ENCODE measurements at regions not wholly inside any gene's neighbourhood (a gene's known extent, or its start where the extent isn't known, plus 50 kb on each side); places are given as distances from the start of the nearest gene placed in this dataset.

GRCh38 chr20:24837781-24838450 is 111.2 kb upstream of the CST7 start (continued):
- TF ChIP-seq ZNF280A (IDR thresholded peaks at IDR 0.05; ENCODE audit: low read depth, partially characterized antibody), result no peak
- TF ChIP-seq KAT7 (CRISPR knock-in tag; IDR thresholded peaks at IDR 0.05; ENCODE audit: borderline replicate concordance), result no peak
- no peak for TF ChIP-seq XRCC4 (IDR thresholded peaks at IDR 0.05; ENCODE audit: extremely low read depth, insufficient read depth, insufficient read length)

- BruUV-seq (replicated peaks), result no TSS peak
- Histone ChIP-seq H3K27me3 (ENCODE audit: control insufficient read depth in 2 of 2, insufficient read depth in 2 of 2, low read length in 2 of 2) (no peaks in the 10 kb centered on the region; a peak in 1 of 5 replicates), H3K27ac (ENCODE audit: extremely low read depth, low read depth, low read length) (no peak overlapping the region), H3K9me1 (ENCODE audit: control insufficient read depth, insufficient read depth, low read length) (no peaks in the 10 kb centered on the region), H2AFZ (ENCODE audit: low read depth, low read length) (no peak overlapping the region), H3K4me2 (ENCODE audit: insufficient read depth, low read length) (no peak overlapping the region), H3K9ac (ENCODE audit: insufficient read depth in 1 of 2, low read depth in 2 of 2, low read length in 2 of 2) (no peak overlapping the region), H4K20me1 (replicated peaks; ENCODE audit: control insufficient read depth, insufficient read depth, low read length) (no peaks in the 10 kb centered on the region), H3K4me3 (no peak overlapping the region), H3K9me3 (replicated peaks; ENCODE audit: control insufficient read depth, insufficient read depth, low read depth, low read length) (no peaks in the 10 kb centered on the region), H3K4me1 (replicated peaks in 1 of 2; ENCODE audit: control insufficient read depth in 2 of 2, insufficient read depth in 2 of 2, low read length in 2 of 2) (no peaks in the 10 kb centered on the region), H3K36me3 (ENCODE audit: control insufficient read depth, insufficient read depth, low read length) (no peaks in the 10 kb centered on the region), H3K79me2 (ENCODE audit: control insufficient read depth, insufficient read depth, low read length) (no peaks in the 10 kb centered on the region)
- ChIA-PET CTCF (ENCODE audit: low intra/inter-chr PET ratio) (no interaction called here), POLR2A (no interaction called here)
- no peak for FAIRE-seq
- TF ChIP-seq MAFG (tag; conservative IDR thresholded peaks at IDR 0.05), result no peak
- TF ChIP-seq ZKSCAN3 (CRISPR knock-in tag; IDR thresholded peaks at IDR 0.05), result no peak
- no peak for TF ChIP-seq ZNF24 (IDR thresholded peaks at IDR 0.05)
- no peak for TF ChIP-seq PCBP1 (IDR thresholded peaks at IDR 0.05; ENCODE audit: low read depth, low read length, poor library complexity, severe bottlenecking)
- no peak for TF ChIP-seq ZNF354B (CRISPR knock-in tag; IDR thresholded peaks at IDR 0.05)
- TF ChIP-seq HBP1 (CRISPR knock-in tag; IDR thresholded peaks at IDR 0.05), result no peak
- intact Hi-C loops (cut with micrococcal nuclease) (no loop called here), in situ Hi-C loops (cut with MboI) (no loop called here)
- ATAC-seq, result no peak
- WGBS (ENCODE audit: insufficient coverage, low coverage, missing lambda C conversion rate), result 0% methylated on average over 5 of the region's 8 CpGs
- no peak for DNase-seq (ENCODE audit: extremely low read depth in 1 of 4, low spot score in 3 of 4)
Observed at GRCh38 chr20:24838546-24839535, 110.2 kb upstream of the CST7 start.
